KMS-11 (cell line): ENCODE measurements at regions not wholly inside any gene's neighbourhood (a gene's known extent, or its start where the extent isn't known, plus 50 kb on each side); places are given as distances from the start of the nearest gene placed in this dataset.
"Not testable (repeated sequence)": the region's sequence is repeated elsewhere in the genome, so short reads cannot be mapped to it uniquely, and the experiment has no call there.

Source experiments
- H2AFZ ChIP-seq: fragments of 200-600 bp; sonication (generic); 2 replicates; pipeline ENCODE4 v1.6.1; 2016; ENCODE audit warnings: antibody characterized with exemption, mixed run types, low read depth
- H3K27ac ChIP-seq: fragments of 200-600 bp; sonication (generic); 2 replicates; pipeline ENCODE4 v1.6.1; 2016; ENCODE audit warnings: mild to moderate bottlenecking, mixed run types
- H3K27me3 ChIP-seq: fragments of 200-600 bp; sonication (generic); 2 replicates; pipeline ENCODE4 v1.6.1; 2017; ENCODE audit warnings: mild to moderate bottlenecking, low read depth, mixed run types, moderate library complexity; ENCODE audit not compliant: insufficient read depth
- H3K36me3 ChIP-seq: fragments of 200-600 bp; sonication (generic); 2 replicates; pipeline ENCODE4 v1.6.1; 2017; ENCODE audit warnings: mild to moderate bottlenecking, mixed run types; ENCODE audit not compliant: insufficient read depth
- H3K4me1 ChIP-seq: fragments of 200-600 bp; sonication (generic); 2 replicates; pipeline ENCODE4 v1.6.1; 2016; ENCODE audit warnings: mild to moderate bottlenecking, low read depth, mixed run types; ENCODE audit not compliant: poor library complexity, severe bottlenecking
- H3K4me2 ChIP-seq: fragments of 200-600 bp; sonication (generic); 2 replicates; pipeline ENCODE4 v1.7.0; 2016; ENCODE audit warnings: mild to moderate bottlenecking, mixed run types
- H3K4me3 ChIP-seq: fragments of 200-600 bp; sonication (generic); IDR thresholded peaks from 2 replicates; pipeline ENCODE4 v1.6.1; 2017; ENCODE audit warnings: low read depth, low read length, mixed read lengths; ENCODE audit not compliant: insufficient read depth
- H3K79me2 ChIP-seq: fragments of 200-600 bp; sonication (generic); 2 replicates; pipeline ENCODE4 v1.6.1; 2016; ENCODE audit warnings: low read depth, mixed run types; ENCODE audit not compliant: insufficient read depth
- H3K9ac ChIP-seq: fragments of 200-600 bp; sonication (generic); 2 replicates; pipeline ENCODE4 v1.6.1; 2016; ENCODE audit warnings: mild to moderate bottlenecking, mixed run types
- H4K20me1 ChIP-seq: fragments of 200-600 bp; sonication (generic); 2 replicates; pipeline ENCODE4 v1.6.1; 2016; ENCODE audit warnings: mild to moderate bottlenecking, mixed run types; ENCODE audit not compliant: insufficient read depth
- CTCF ChIP-seq: fragments of 200-600 bp; sonication (generic); conservative IDR thresholded peaks from 2 replicates; pipeline ENCODE4 v1.6.1; 2017; ENCODE audit warnings: low read depth, mild to moderate bottlenecking, antibody characterized with exemption, low read length, moderate library complexity, mixed read lengths

- Histone ChIP-seq H3K4me2 (no peak overlapping the region), H3K4me3 (no peak overlapping the region), H3K27me3 (no peaks in the 10 kb centered on the region), H3K9ac (no peak overlapping the region), H3K79me2 (no peaks in the 10 kb centered on the region), H4K20me1 (no peaks in the 10 kb centered on the region), H3K36me3 (no peaks in the 10 kb centered on the region), H3K27ac (no peak overlapping the region), H2AFZ (no peak overlapping the region), H3K4me1 (peaks cover 16% of the 10 kb centered on the region)
- TF ChIP-seq CTCF: no peak
These were observed 103.7 kb downstream of the ATXN3L start for GRCh38 chrX:13216139-13216538.

- H3K36me3 ChIP-seq: no peaks in the 10 kb centered on the region
- no peak overlapping the region for H2AFZ ChIP-seq
- H3K79me2 ChIP-seq: no peaks in the 10 kb centered on the region
- H4K20me1 ChIP-seq: no peaks in the 10 kb centered on the region
- no peaks in the 10 kb centered on the region for H3K27me3 ChIP-seq
- no peak overlapping the region for H3K4me2 ChIP-seq
- peaks cover 12% of the 10 kb centered on the region for H3K4me1 ChIP-seq
- no peak overlapping the region for H3K9ac ChIP-seq
- no peak for TF ChIP-seq CTCF
- no peak overlapping the region for H3K4me3 ChIP-seq
- no peak overlapping the region for H3K27ac ChIP-seq
These were observed 104.1 kb downstream of the ATXN3L start for GRCh38 chrX:13215729-13216128.

- Histone ChIP-seq H2AFZ (no peak overlapping the region), H3K4me3 (no peak overlapping the region), H3K27ac (no peak overlapping the region)
These were observed 107.6 kb downstream of the ATXN3L start for GRCh38 chrX:13212191-13212651.

GRCh38 chrX:13210142-13210541, 109.7 kb downstream of the ATXN3L start:
- not testable (repeated sequence) for H3K27me3 ChIP-seq, H4K20me1 ChIP-seq, H3K27ac ChIP-seq, H3K4me2 ChIP-seq, H3K36me3 ChIP-seq, H3K4me3 ChIP-seq, H3K9ac ChIP-seq, H2AFZ ChIP-seq, H3K4me1 ChIP-seq, H3K79me2 ChIP-seq

More at GRCh38 chrX:13212191-13212651, 107.6 kb downstream of the ATXN3L start:
- H3K4me1 ChIP-seq: no peaks in the 10 kb centered on the region
- H3K79me2 ChIP-seq: no peaks in the 10 kb centered on the region
- no peak for TF ChIP-seq CTCF
- no peaks in the 10 kb centered on the region for H4K20me1 ChIP-seq
- no peaks in the 10 kb centered on the region for H3K27me3 ChIP-seq
- H3K36me3 ChIP-seq: no peaks in the 10 kb centered on the region
- H3K4me2 ChIP-seq: no peak overlapping the region
- H3K9ac ChIP-seq: no peak overlapping the region

GRCh38 chrX:13209704-13210103, 110.1 kb downstream of the ATXN3L start:
- H3K4me2 ChIP-seq, H3K4me1 ChIP-seq, H3K27me3 ChIP-seq, H3K79me2 ChIP-seq, H2AFZ ChIP-seq, H3K27ac ChIP-seq, H4K20me1 ChIP-seq, H3K36me3 ChIP-seq, H3K4me3 ChIP-seq, H3K9ac ChIP-seq: not testable (repeated sequence)
